Large intestine (tissue), 3 donors: ENCODE measurements at regions not wholly inside any gene's neighbourhood (a gene's known extent, or its start where the extent isn't known, plus 50 kb on each side); places are given as distances from the start of the nearest gene placed in this dataset.

Experiments used
- DNase-seq, 2 donors: peaks; one replicate each; pipeline versions ENCODE4 v3.0.0 to v3.0.0-alpha.2; 2013
- H3K27ac ChIP-seq: one replicate; pipeline ENCODE4 v1.5.1; 2013; ENCODE audit warnings: low read length
- H3K27me3 ChIP-seq: 2 replicates; pipeline ENCODE4 v1.6.1; 2013; ENCODE audit warnings: low read length; ENCODE audit not compliant: control insufficient read depth, insufficient read depth
- H3K36me3 ChIP-seq: 2 replicates; pipeline ENCODE4 v1.6.1; 2013; ENCODE audit warnings: low read length; ENCODE audit not compliant: control insufficient read depth, insufficient read depth
- H3K4me1 ChIP-seq: one replicate; pipeline ENCODE4 v1.6.1; 2013; ENCODE audit warnings: low read length; ENCODE audit not compliant: control insufficient read depth, insufficient read depth
- H3K4me3 ChIP-seq: one replicate; pipeline ENCODE4 v1.5.1; 2013; ENCODE audit warnings: low read length
- H3K9me3 ChIP-seq: one replicate; pipeline ENCODE4 v1.6.1; 2013; ENCODE audit warnings: mild to moderate bottlenecking, low read depth, low read length, moderate library complexity; ENCODE audit not compliant: control insufficient read depth
- WGBS: methylation state at CpG from one replicate; pipeline ENCODE4 v1.1.5; 2013; ENCODE audit warnings: low lambda C conversion rate; ENCODE audit not compliant: insufficient coverage; 5-methylcytosine and 5-hydroxymethylcytosine counted together

GRCh38 chr5:3266861-3267260, 328.8 kb upstream of the IRX1 start:
- Histone ChIP-seq H3K9me3 (no peaks in the 10 kb centered on the region), H3K36me3 (no peaks in the 10 kb centered on the region), H3K4me1 (no peaks in the 10 kb centered on the region), H3K27me3 (no peaks in the 10 kb centered on the region), H3K4me3 (no peak overlapping the region), H3K27ac (no peak overlapping the region)
- WGBS: no CpG with 5 or more reads among the region's 5 CpGs
- DNase-seq: no peak

- H3K36me3 ChIP-seq: no peaks in the 10 kb centered on the region
- H3K4me1 ChIP-seq: no peaks in the 10 kb centered on the region
- H3K9me3 ChIP-seq: no peaks in the 10 kb centered on the region
- H3K27me3 ChIP-seq: no peaks in the 10 kb centered on the region
- H3K4me3 ChIP-seq: no peak overlapping the region
- WGBS: no CpG with 5 or more reads among the region's 6 CpGs
- no peak overlapping the region for H3K27ac ChIP-seq
- no peak for DNase-seq
Observed at GRCh38 chr5:3265936-3266335, 329.7 kb upstream of the IRX1 start.

- DNase-seq: no peak
- H3K4me1 ChIP-seq: no peaks in the 10 kb centered on the region
- H3K4me3 ChIP-seq: no peak overlapping the region
- H3K27me3 ChIP-seq: no peaks in the 10 kb centered on the region
- no peaks in the 10 kb centered on the region for H3K9me3 ChIP-seq
- no peak overlapping the region for H3K27ac ChIP-seq
- WGBS: 50% methylated on average over 2 of the region's 5 CpGs
- no peaks in the 10 kb centered on the region for H3K36me3 ChIP-seq
Observed at GRCh38 chr5:3265131-3265885, 330.3 kb upstream of the IRX1 start.

GRCh38 chr5:3262451-3262850, 333.2 kb upstream of the IRX1 start:
- Histone ChIP-seq H3K27ac (no peak overlapping the region), H3K36me3 (no peaks in the 10 kb centered on the region), H3K4me1 (no peaks in the 10 kb centered on the region), H3K9me3 (no peaks in the 10 kb centered on the region), H3K4me3 (no peak overlapping the region), H3K27me3 (no peaks in the 10 kb centered on the region)
- WGBS: no CpG with 5 or more reads among the region's 4 CpGs
- DNase-seq: no peak

GRCh38 chr5:3261081-3261480, 334.6 kb upstream of the IRX1 start:
- H3K4me3 ChIP-seq: no peak overlapping the region
- H3K9me3 ChIP-seq: no peaks in the 10 kb centered on the region
- no CpG with 5 or more reads among the region's 4 CpGs for WGBS
- DNase-seq: no peak
- H3K36me3 ChIP-seq: no peaks in the 10 kb centered on the region
- H3K27ac ChIP-seq: no peak overlapping the region
- no peaks in the 10 kb centered on the region for H3K4me1 ChIP-seq
- no peaks in the 10 kb centered on the region for H3K27me3 ChIP-seq

- no peak for DNase-seq
- Histone ChIP-seq H3K27ac (no peak overlapping the region), H3K4me1 (no peaks in the 10 kb centered on the region), H3K27me3 (no peaks in the 10 kb centered on the region), H3K36me3 (no peaks in the 10 kb centered on the region), H3K9me3 (no peaks in the 10 kb centered on the region), H3K4me3 (no peak overlapping the region)
- no CpG with 5 or more reads among the region's 9 CpGs for WGBS
Observed at GRCh38 chr5:3258050-3258449, 337.6 kb upstream of the IRX1 start.

- H3K9me3 ChIP-seq: no peaks in the 10 kb centered on the region
- no peaks in the 10 kb centered on the region for H3K4me1 ChIP-seq
- H3K4me3 ChIP-seq: no peak overlapping the region
- WGBS: 43% methylated on average over 1 of the region's 1 CpG
- no peaks in the 10 kb centered on the region for H3K27me3 ChIP-seq
- no peaks in the 10 kb centered on the region for H3K36me3 ChIP-seq
- no peak overlapping the region for H3K27ac ChIP-seq
- no peak for DNase-seq
Observed at GRCh38 chr5:3252235-3252634, 343.4 kb upstream of the IRX1 start.

GRCh38 chr5:3251784-3252183, 343.8 kb upstream of the IRX1 start:
- no peak overlapping the region for H3K4me3 ChIP-seq
- H3K36me3 ChIP-seq: no peaks in the 10 kb centered on the region
- no peak for DNase-seq
- no peak overlapping the region for H3K27ac ChIP-seq
- no peaks in the 10 kb centered on the region for H3K9me3 ChIP-seq
- no peaks in the 10 kb centered on the region for H3K4me1 ChIP-seq
- no peaks in the 10 kb centered on the region for H3K27me3 ChIP-seq
- no CpG with 5 or more reads among the region's 5 CpGs for WGBS

GRCh38 chr5:3249401-3249800, 346.2 kb upstream of the IRX1 start:
- Histone ChIP-seq H3K36me3 (no peaks in the 10 kb centered on the region), H3K4me3 (no peak overlapping the region), H3K27me3 (no peaks in the 10 kb centered on the region), H3K4me1 (no peaks in the 10 kb centered on the region), H3K27ac (no peak overlapping the region), H3K9me3 (no peaks in the 10 kb centered on the region)
- DNase-seq: no peak
- no CpG with 5 or more reads among the region's 2 CpGs for WGBS

- no peak overlapping the region for H3K4me3 ChIP-seq
- no CpG with 5 or more reads among the region's 11 CpGs for WGBS
- no peak for DNase-seq
- no peaks in the 10 kb centered on the region for H3K9me3 ChIP-seq
- no peak overlapping the region for H3K27ac ChIP-seq
- H3K36me3 ChIP-seq: no peaks in the 10 kb centered on the region
- H3K27me3 ChIP-seq: no peaks in the 10 kb centered on the region
- no peaks in the 10 kb centered on the region for H3K4me1 ChIP-seq
Observed at GRCh38 chr5:3237276-3237868, 358.3 kb upstream of the IRX1 start.

GRCh38 chr5:3234566-3234965, 361.1 kb upstream of the IRX1 start:
- Histone ChIP-seq H3K9me3 (no peaks in the 10 kb centered on the region), H3K27me3 (no peaks in the 10 kb centered on the region), H3K4me1 (no peaks in the 10 kb centered on the region), H3K27ac (no peak overlapping the region), H3K4me3 (no peak overlapping the region), H3K36me3 (no peaks in the 10 kb centered on the region)
- no CpG with 5 or more reads among the region's 9 CpGs for WGBS
- no peak for DNase-seq
